ENCODE measurements at regions not wholly inside any gene's neighbourhood (a gene's known extent, or its start where the extent isn't known, plus 50 kb on each side); places are given as distances from the start of the nearest gene placed in this dataset.
"Not testable (repeated sequence)": the region's sequence is repeated elsewhere in the genome, so short reads cannot be mapped to it uniquely, and the experiment has no call there.

- Histone ChIP-seq H3K36me3 (ENCODE audit: insufficient read depth, low read length) (no peaks in the 10 kb centered on the region), H4K20me1 (ENCODE audit: insufficient read depth, low read length) (no peaks in the 10 kb centered on the region), H3K79me2 (ENCODE audit: insufficient read depth, low read length) (no peaks in the 10 kb centered on the region), H2AFZ (ENCODE audit: low read length) (peak overlapping the region; percentile 29), H3K4me2 (ENCODE audit: insufficient read depth, low read length) (no peak overlapping the region), H3K4me3 (ENCODE audit: insufficient read depth, low read length) (no peak overlapping the region), H3K9me3 (ENCODE audit: low read depth, low read length) (no peaks in the 10 kb centered on the region), H3K4me1 (ENCODE audit: insufficient read depth, low read length) (no peaks in the 10 kb centered on the region), H3K27me3 (ENCODE audit: insufficient read depth, low read length) (peaks cover 35% of the 10 kb centered on the region), H3K27ac (ENCODE audit: low read depth, low read length) (no peak overlapping the region)
- DNase-seq (ENCODE audit: insufficient read length, low spot score, missing footprints) = no peak
- TF ChIP-seq, protein P1, sequence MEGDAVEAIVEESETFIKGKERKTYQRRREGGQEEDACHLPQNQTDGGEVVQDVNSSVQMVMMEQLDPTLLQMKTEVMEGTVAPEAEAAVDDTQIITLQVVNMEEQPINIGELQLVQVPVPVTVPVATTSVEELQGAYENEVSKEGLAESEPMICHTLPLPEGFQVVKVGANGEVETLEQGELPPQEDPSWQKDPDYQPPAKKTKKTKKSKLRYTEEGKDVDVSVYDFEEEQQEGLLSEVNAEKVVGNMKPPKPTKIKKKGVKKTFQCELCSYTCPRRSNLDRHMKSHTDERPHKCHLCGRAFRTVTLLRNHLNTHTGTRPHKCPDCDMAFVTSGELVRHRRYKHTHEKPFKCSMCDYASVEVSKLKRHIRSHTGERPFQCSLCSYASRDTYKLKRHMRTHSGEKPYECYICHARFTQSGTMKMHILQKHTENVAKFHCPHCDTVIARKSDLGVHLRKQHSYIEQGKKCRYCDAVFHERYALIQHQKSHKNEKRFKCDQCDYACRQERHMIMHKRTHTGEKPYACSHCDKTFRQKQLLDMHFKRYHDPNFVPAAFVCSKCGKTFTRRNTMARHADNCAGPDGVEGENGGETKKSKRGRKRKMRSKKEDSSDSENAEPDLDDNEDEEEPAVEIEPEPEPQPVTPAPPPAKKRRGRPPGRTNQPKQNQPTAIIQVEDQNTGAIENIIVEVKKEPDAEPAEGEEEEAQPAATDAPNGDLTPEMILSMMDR (IDR thresholded peaks at IDR 0.05; ENCODE audit: extremely low read depth, low read depth, low read length) = no peak
Observed at GRCh38 chr7:131829947-131830558, 273.6 kb upstream of the PODXL start.

GRCh38 chr7:131827421-131827820 is 271.0 kb upstream of the PODXL start:
- Histone ChIP-seq H3K27ac (ENCODE audit: low read depth, low read length) (no peak overlapping the region), H3K79me2 (ENCODE audit: insufficient read depth, low read length) (no peaks in the 10 kb centered on the region), H3K36me3 (ENCODE audit: insufficient read depth, low read length) (no peaks in the 10 kb centered on the region), H3K4me3 (ENCODE audit: insufficient read depth, low read length) (no peak overlapping the region), H4K20me1 (ENCODE audit: insufficient read depth, low read length) (no peaks in the 10 kb centered on the region), H3K4me1 (ENCODE audit: insufficient read depth, low read length) (no peaks in the 10 kb centered on the region), H3K4me2 (ENCODE audit: insufficient read depth, low read length) (no peak overlapping the region), H2AFZ (ENCODE audit: low read length) (no peak overlapping the region), H3K27me3 (ENCODE audit: insufficient read depth, low read length) (peaks cover 21% of the 10 kb centered on the region), H3K9me3 (ENCODE audit: low read depth, low read length) (no peaks in the 10 kb centered on the region)
- DNase-seq (ENCODE audit: insufficient read length, low spot score, missing footprints) = no peak
- TF ChIP-seq, protein P1 (IDR thresholded peaks at IDR 0.05; ENCODE audit: extremely low read depth, low read depth, low read length) = no peak

GRCh38 chr7:131826960-131827359 is 270.5 kb upstream of the PODXL start:
- Histone ChIP-seq H3K4me2 (ENCODE audit: insufficient read depth, low read length) (no peak overlapping the region), H3K79me2 (ENCODE audit: insufficient read depth, low read length) (no peaks in the 10 kb centered on the region)

GRCh38 chr7:131823961-131824440 is 267.6 kb upstream of the PODXL start:
- not testable (repeated sequence) for H3K79me2 ChIP-seq (ENCODE audit: insufficient read depth, low read length); H2AFZ ChIP-seq (ENCODE audit: low read length); H3K4me3 ChIP-seq (ENCODE audit: insufficient read depth, low read length); H3K4me1 ChIP-seq (ENCODE audit: insufficient read depth, low read length); DNase-seq (ENCODE audit: insufficient read length, low spot score, missing footprints); H3K27me3 ChIP-seq (ENCODE audit: insufficient read depth, low read length); H3K9me3 ChIP-seq (ENCODE audit: low read depth, low read length); H4K20me1 ChIP-seq (ENCODE audit: insufficient read depth, low read length); H3K36me3 ChIP-seq (ENCODE audit: insufficient read depth, low read length); H3K4me2 ChIP-seq (ENCODE audit: insufficient read depth, low read length); H3K27ac ChIP-seq (ENCODE audit: low read depth, low read length)

More at GRCh38 chr7:131826960-131827359, 270.5 kb upstream of the PODXL start:
- H4K20me1 ChIP-seq (ENCODE audit: insufficient read depth, low read length) = no peaks in the 10 kb centered on the region
- H3K27me3 ChIP-seq (ENCODE audit: insufficient read depth, low read length) = peaks cover 21% of the 10 kb centered on the region
- no peaks in the 10 kb centered on the region for H3K4me1 ChIP-seq (ENCODE audit: insufficient read depth, low read length)
- TF ChIP-seq, protein P1 (IDR thresholded peaks at IDR 0.05; ENCODE audit: extremely low read depth, low read depth, low read length) = no peak
- H3K4me3 ChIP-seq (ENCODE audit: insufficient read depth, low read length) = no peak overlapping the region
- no peaks in the 10 kb centered on the region for H3K9me3 ChIP-seq (ENCODE audit: low read depth, low read length)
- H2AFZ ChIP-seq (ENCODE audit: low read length) = no peak overlapping the region
- no peak overlapping the region for H3K27ac ChIP-seq (ENCODE audit: low read depth, low read length)
- DNase-seq (ENCODE audit: insufficient read length, low spot score, missing footprints) = no peak
- no peaks in the 10 kb centered on the region for H3K36me3 ChIP-seq (ENCODE audit: insufficient read depth, low read length)

Data from osteoblast (primary cell).